Astrocyte (in vitro differentiated cells and primary cell): ENCODE measurements at regions not wholly inside any gene's neighbourhood (a gene's known extent, or its start where the extent isn't known, plus 50 kb on each side); places are given as distances from the start of the nearest gene placed in this dataset.

Experiments used
- CTCF ChIP-seq: IDR thresholded peaks from 2 replicates; pipeline ENCODE4 v1.5.1; 2011; ENCODE audit warnings: low read depth, mild to moderate bottlenecking, inconsistent platforms, low read length, moderate library complexity; ENCODE audit not compliant: insufficient read depth
- EZH2 ChIP-seq: IDR thresholded peaks from 2 replicates; pipeline ENCODE4 v1.6.1; 2012; ENCODE audit warnings: mild to moderate bottlenecking, low read length, inconsistent platforms; ENCODE audit not compliant: insufficient read depth

GRCh38 chr6:131354356-131354755, 218.7 kb upstream of the ARG1 start:
- no peak for TF ChIP-seq CTCF
- TF ChIP-seq EZH2 = no peak
